Glutamatergic neuron (in vitro differentiated cells): ENCODE measurements at regions not wholly inside any gene's neighbourhood (a gene's known extent, or its start where the extent isn't known, plus 50 kb on each side); places are given as distances from the start of the nearest gene placed in this dataset.

Experiments
- DNase-seq: peaks from one replicate; pipeline ENCODE4 v3.0.0; 2022
- H3K27ac Mint-ChIP-seq: one replicate; pipeline ENCODE4 v1.8.0; 2020; ENCODE audit warnings: mild to moderate bottlenecking, mixed read lengths, inconsistent platforms; ENCODE audit not compliant: unreplicated experiment
- H3K27me3 Mint-ChIP-seq: one replicate; pipeline ENCODE4 v1.8.0; 2020; ENCODE audit warnings: mild to moderate bottlenecking, moderate library complexity, mixed read lengths, inconsistent platforms; ENCODE audit not compliant: unreplicated experiment
- H3K36me3 Mint-ChIP-seq: one replicate; pipeline ENCODE4 v1.8.0; 2020; ENCODE audit warnings: mild to moderate bottlenecking, mixed read lengths, inconsistent platforms; ENCODE audit not compliant: unreplicated experiment
- H3K4me1 Mint-ChIP-seq: one replicate; pipeline ENCODE4 v1.8.0; 2020; ENCODE audit warnings: mild to moderate bottlenecking, low read depth, mixed read lengths, inconsistent platforms; ENCODE audit not compliant: unreplicated experiment
- H3K4me3 Mint-ChIP-seq: one replicate; pipeline ENCODE4 v1.8.0; 2020; ENCODE audit warnings: mild to moderate bottlenecking, mixed read lengths, inconsistent platforms; ENCODE audit not compliant: unreplicated experiment
- H3K9me3 Mint-ChIP-seq: one replicate; pipeline ENCODE4 v1.8.0; 2020; ENCODE audit warnings: mild to moderate bottlenecking, moderate library complexity, mixed read lengths, inconsistent platforms; ENCODE audit not compliant: unreplicated experiment
- CTCF ChIP-seq: fragments of 200-600 bp; sonication (generic); IDR thresholded peaks from one replicate; pipeline ENCODE4 v1.5.0; 2021; ENCODE audit not compliant: partially characterized antibody, unreplicated experiment

DNA sequence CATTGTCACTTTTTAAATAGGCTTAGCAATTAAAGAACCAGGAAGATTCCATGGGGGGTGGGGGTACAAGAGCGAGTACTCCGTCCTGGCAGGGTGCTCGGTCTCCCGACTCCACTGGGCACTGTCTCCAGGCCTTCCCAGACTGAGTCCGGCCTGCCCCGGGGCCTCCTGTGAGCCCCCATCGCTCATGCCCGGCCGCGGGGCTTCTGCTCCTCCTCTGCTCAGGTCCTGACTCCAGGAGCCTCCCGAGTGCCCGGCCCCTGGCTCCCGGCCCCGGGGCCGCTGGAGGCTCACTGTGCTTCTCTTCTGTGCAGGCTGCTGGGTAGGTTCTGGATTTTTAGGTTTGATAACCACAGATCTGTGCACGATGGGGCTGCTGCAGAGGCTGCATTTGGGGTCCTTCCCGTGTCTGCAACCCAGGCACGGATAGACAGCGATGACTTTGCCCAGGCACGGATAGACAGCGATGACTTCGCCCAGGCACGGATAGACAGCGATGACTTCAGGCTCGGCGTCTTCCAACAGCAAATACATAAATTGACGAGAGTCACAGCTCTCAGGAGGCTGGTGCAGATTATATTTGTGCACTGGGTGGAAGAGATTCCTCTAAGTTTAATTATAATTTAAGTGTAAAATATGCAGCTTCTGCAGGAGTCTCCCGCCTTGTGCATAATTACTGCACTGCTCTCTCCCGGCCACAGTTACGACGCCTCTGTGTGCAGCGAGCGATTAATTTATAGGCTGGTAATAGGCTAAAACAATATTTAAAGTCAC lies 74.8 kb upstream of the RXRA start:
- peaks cover 6% of the 10 kb centered on the region for H3K36me3 Mint-ChIP-seq
- H3K27me3 Mint-ChIP-seq, result no peaks in the 10 kb centered on the region
- no peaks in the 10 kb centered on the region for H3K4me1 Mint-ChIP-seq
- DNase-seq, result no peak
- peaks cover 4% of the 10 kb centered on the region for H3K9me3 Mint-ChIP-seq
- TF ChIP-seq CTCF, result no peak
- no peak overlapping the region for H3K4me3 Mint-ChIP-seq
- H3K27ac Mint-ChIP-seq, result no peak overlapping the region

DNA sequence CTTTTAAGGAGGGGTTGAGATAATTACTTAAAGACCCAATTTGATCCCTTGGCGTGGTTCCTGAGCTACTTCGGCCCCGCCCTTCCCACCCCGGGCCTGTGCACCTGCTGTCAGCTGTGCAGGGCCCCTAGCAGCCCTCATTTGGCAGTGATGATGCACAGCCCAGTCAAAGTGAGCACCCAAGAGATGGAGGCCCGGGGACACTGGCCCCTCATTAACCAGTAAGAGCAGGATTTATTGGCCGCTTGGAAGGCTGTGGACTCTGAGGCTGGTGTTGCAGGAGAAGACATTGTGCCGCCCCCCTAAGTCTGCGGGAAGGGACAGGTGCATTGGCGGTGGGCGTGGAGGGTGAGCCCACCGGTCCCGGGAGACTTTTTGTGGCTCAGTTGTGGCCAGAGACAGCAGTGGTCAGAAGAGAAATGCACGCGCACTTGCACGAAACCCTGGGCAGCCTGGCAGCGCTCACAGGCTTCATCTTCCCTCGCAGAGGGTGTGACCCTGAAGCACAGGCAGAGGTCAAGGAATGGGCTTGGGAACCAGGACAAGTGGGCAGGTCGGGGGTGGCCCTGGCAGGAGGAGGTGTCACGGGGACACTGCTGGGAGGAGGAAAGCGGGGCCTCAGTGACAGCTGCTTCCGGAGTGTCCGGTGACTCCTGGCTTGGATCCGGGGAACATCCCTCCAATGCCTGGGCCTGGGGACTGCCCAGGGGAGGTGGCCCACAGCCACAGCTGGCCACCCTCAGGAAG lies 74.0 kb upstream of the RXRA start:
- TF ChIP-seq CTCF, result no peak
- Mint-ChIP-seq H3K27me3 (peaks cover under 1% of the 10 kb centered on the region), H3K27ac (no peak overlapping the region), H3K36me3 (peaks cover 6% of the 10 kb centered on the region), H3K4me3 (no peak overlapping the region), H3K9me3 (peaks cover 4% of the 10 kb centered on the region), H3K4me1 (no peaks in the 10 kb centered on the region)
- DNase-seq, result no peak

DNA sequence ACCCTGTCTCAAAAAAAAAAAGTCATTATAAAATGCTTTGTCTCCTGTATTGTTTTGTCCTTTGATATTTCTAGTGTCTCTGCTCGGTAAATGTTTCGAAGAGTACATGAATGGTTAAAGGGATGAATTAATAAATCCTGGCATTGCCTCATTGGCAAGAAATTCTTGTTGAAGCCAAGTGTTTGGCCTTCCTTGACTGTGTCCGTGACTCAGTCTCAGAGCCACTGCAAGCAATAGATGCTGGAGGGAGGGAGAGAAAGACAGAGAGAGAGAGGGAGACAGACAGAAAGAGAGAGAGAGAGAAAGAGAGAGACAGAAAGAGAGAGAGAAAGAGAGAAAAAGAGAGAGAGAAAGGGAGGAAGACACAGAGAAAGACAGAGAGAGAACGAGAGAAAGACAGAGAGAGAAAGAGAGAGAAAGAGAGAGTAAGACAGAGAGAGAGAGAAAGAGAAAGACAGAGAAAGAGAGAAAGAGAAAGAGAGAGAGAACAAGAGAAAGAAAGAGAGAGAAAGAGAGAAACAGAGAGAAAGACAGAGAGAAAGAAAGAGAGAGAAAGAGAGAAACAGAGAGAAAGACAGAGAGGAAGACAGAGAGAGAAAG lies 72.5 kb upstream of the RXRA start:
- peaks cover 6% of the 10 kb centered on the region for H3K9me3 Mint-ChIP-seq
- H3K4me1 Mint-ChIP-seq, result no peaks in the 10 kb centered on the region
- H3K27ac Mint-ChIP-seq, result no peak overlapping the region
- no peak overlapping the region for H3K4me3 Mint-ChIP-seq
- H3K36me3 Mint-ChIP-seq, result peaks cover 5% of the 10 kb centered on the region
- no peak for DNase-seq
- no peak for TF ChIP-seq CTCF
- H3K27me3 Mint-ChIP-seq, result peaks cover 4% of the 10 kb centered on the region

DNA sequence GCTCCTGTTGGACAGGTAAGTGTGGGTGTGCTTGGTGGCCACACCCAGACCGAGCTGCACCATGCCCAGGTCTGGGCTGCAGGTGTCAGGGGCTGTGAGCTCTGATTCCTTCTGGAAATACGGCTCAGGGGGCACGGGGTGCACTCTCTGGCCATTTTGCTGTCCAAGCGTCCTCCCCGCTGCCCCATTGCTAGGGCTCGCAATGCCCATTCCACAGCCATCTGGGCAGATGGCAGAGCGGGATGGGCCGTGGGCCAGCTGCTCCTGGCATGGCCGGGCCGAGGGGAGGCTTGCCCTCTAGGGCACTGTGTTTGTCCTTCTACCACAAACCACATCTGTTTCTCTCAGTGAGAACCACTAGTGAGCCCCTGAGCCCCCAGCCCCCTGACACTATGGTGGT lies 67.9 kb upstream of the RXRA start:
- peaks cover 7% of the 10 kb centered on the region for H3K27me3 Mint-ChIP-seq
- TF ChIP-seq CTCF, result no peak
- H3K4me3 Mint-ChIP-seq, result no peak overlapping the region
- no peak for DNase-seq
- H3K4me1 Mint-ChIP-seq, result peaks cover 2% of the 10 kb centered on the region
- peaks cover 5% of the 10 kb centered on the region for H3K36me3 Mint-ChIP-seq
- no peak overlapping the region for H3K27ac Mint-ChIP-seq
- H3K9me3 Mint-ChIP-seq, result peaks cover 4% of the 10 kb centered on the region
